ENCODE measurements at regions not wholly inside any gene's neighbourhood (a gene's known extent, or its start where the extent isn't known, plus 50 kb on each side); places are given as distances from the start of the nearest gene placed in this dataset.

DNA sequence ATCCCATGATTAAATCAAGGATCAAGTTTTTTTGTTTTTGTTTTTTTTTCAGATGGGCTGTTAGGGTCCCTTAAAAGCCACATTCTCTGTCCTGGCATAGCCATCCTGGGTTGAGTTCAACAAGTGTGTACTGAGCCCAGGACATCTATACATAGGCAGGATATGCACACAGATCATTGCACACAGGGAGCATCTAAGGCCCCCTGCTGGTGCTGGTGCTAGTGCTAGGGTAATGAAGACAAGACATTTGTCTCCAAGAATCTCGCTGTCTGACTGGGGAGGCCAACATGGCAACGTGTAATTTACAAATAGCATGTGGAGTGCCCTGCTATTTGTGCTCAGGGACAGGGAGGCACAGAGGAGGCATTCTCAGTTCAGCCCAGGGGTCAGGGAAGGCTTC lies 124.5 kb downstream of the VAPA start:
- TF ChIP-seq, protein P1, sequence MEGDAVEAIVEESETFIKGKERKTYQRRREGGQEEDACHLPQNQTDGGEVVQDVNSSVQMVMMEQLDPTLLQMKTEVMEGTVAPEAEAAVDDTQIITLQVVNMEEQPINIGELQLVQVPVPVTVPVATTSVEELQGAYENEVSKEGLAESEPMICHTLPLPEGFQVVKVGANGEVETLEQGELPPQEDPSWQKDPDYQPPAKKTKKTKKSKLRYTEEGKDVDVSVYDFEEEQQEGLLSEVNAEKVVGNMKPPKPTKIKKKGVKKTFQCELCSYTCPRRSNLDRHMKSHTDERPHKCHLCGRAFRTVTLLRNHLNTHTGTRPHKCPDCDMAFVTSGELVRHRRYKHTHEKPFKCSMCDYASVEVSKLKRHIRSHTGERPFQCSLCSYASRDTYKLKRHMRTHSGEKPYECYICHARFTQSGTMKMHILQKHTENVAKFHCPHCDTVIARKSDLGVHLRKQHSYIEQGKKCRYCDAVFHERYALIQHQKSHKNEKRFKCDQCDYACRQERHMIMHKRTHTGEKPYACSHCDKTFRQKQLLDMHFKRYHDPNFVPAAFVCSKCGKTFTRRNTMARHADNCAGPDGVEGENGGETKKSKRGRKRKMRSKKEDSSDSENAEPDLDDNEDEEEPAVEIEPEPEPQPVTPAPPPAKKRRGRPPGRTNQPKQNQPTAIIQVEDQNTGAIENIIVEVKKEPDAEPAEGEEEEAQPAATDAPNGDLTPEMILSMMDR (conservative IDR thresholded peaks at IDR 0.05): no peak; the same call in 1 of the 2 replicates
- no peak for TF ChIP-seq ZFX (IDR thresholded peaks at IDR 0.05)
